Activated CD8-positive, alpha-beta memory T cell treated with anti-CD3 and anti-CD28 coated beads for 48 hours (primary cell): ENCODE measurements at regions not wholly inside any gene's neighbourhood (a gene's known extent, or its start where the extent isn't known, plus 50 kb on each side); places are given as distances from the start of the nearest gene placed in this dataset.
"Not testable (repeated sequence)": the region's sequence is repeated elsewhere in the genome, so short reads cannot be mapped to it uniquely, and the experiment has no call there.

Experiments used
- DNase-seq, 3 experiments: peaks; one replicate each; pipeline ENCODE4 v3.0.0-alpha.2; 2020; ENCODE audit warnings: low read depth in 2 of 3, low spot score in 2 of 3

GRCh38 chr2:160790738-160791137, 297.1 kb upstream of the RBMS1 start:
- no peak for DNase-seq

GRCh38 chr2:160791884-160792283, 298.3 kb upstream of the RBMS1 start:
- DNase-seq = no peak

- DNase-seq = no peak
Observed at GRCh38 chr2:160792837-160793236, 299.2 kb upstream of the RBMS1 start.

- DNase-seq = no peak
Observed at GRCh38 chr2:160794926-160795325, 301.3 kb upstream of the RBMS1 start.

GRCh38 chr2:160803881-160804280, 310.3 kb upstream of the RBMS1 start:
- no peak for DNase-seq

GRCh38 chr2:160810406-160810805, 316.8 kb upstream of the RBMS1 start:
- DNase-seq = no peak

- no peak for DNase-seq
Observed at GRCh38 chr2:160812830-160813505, 319.4 kb upstream of the RBMS1 start.

- no peak for DNase-seq
Observed at GRCh38 chr2:160813506-160813858, 319.9 kb upstream of the RBMS1 start.

- DNase-seq = no peak
Observed at GRCh38 chr2:160816916-160817499, 323.4 kb upstream of the RBMS1 start.

- no peak for DNase-seq
Observed at GRCh38 chr2:160820691-160821090, 327.1 kb upstream of the RBMS1 start.

GRCh38 chr2:160822006-160822405, 328.4 kb upstream of the RBMS1 start:
- no peak for DNase-seq

GRCh38 chr2:160825433-160825832, 331.8 kb upstream of the RBMS1 start:
- DNase-seq = no peak

GRCh38 chr2:160826496-160826895, 332.9 kb upstream of the RBMS1 start:
- DNase-seq = no peak

GRCh38 chr2:160828076-160828475, 332.2 kb upstream of the TANK start:
- DNase-seq = no peak

- not testable (repeated sequence) for DNase-seq
Observed at GRCh38 chr2:160832381-160832780, 327.8 kb upstream of the TANK start.

- DNase-seq = no peak
Observed at GRCh38 chr2:160835166-160835565, 325.1 kb upstream of the TANK start.

- DNase-seq = no peak
Observed at GRCh38 chr2:160836755-160837154, 323.5 kb upstream of the TANK start.

GRCh38 chr2:160837416-160837815, 322.8 kb upstream of the TANK start:
- no peak for DNase-seq

GRCh38 chr2:160838147-160838546, 322.1 kb upstream of the TANK start:
- no peak for DNase-seq

- DNase-seq = no peak
Observed at GRCh38 chr2:160838691-160839090, 321.5 kb upstream of the TANK start.

GRCh38 chr2:160842286-160842685, 317.9 kb upstream of the TANK start:
- no peak for DNase-seq

GRCh38 chr2:160859096-160859495, 301.1 kb upstream of the TANK start:
- no peak for DNase-seq

- DNase-seq = no peak
Observed at GRCh38 chr2:160862226-160862625, 298.0 kb upstream of the TANK start.
